ENCODE measurements at regions not wholly inside any gene's neighbourhood (a gene's known extent, or its start where the extent isn't known, plus 50 kb on each side); places are given as distances from the start of the nearest gene placed in this dataset.

- no peak for TF ChIP-seq ZNF462 (CRISPR knock-in tag; IDR thresholded peaks at IDR 0.05)
Measured at GRCh38 chr6:101236709-101237108, 156.8 kb upstream of the GRIK2 start (continued).

- H3K4me2 ChIP-seq, result no peak overlapping the region
- no peaks in the 10 kb centered on the region for H3K9me3 Mint-ChIP-seq
- H3K4me1 ChIP-seq (ENCODE audit: insufficient read depth), result no peaks in the 10 kb centered on the region; the same call in 1 of the 2 replicates
- H3K79me2 ChIP-seq (replicated peaks; ENCODE audit: insufficient read depth), result no peaks in the 10 kb centered on the region
- H3K36me3 ChIP-seq (ENCODE audit: insufficient read depth), result no peaks in the 10 kb centered on the region
- H4K20me1 ChIP-seq (replicated peaks; ENCODE audit: insufficient read depth), result no peaks in the 10 kb centered on the region
- H3K4me3 ChIP-seq, result no peak overlapping the region
- no peaks in the 10 kb centered on the region for H3K27me3 ChIP-seq (ENCODE audit: insufficient read depth)
- 0 out of 2 replicates have a peak overlapping the region, but pooled peaks have one; percentile 47 for H2AFZ ChIP-seq
- no peak for ATAC-seq
- TF ChIP-seq EZH2 (IDR thresholded peaks at IDR 0.05; ENCODE audit: low read depth, unreplicated experiment) (no peak), STAT1 (IDR thresholded peaks at IDR 0.05; ENCODE audit: unreplicated experiment) (no peak), POLR2AphosphoS5 (IDR thresholded peaks at IDR 0.05; ENCODE audit: low read depth) (no peak), ZNF331 (CRISPR knock-in tag; IDR thresholded peaks at IDR 0.05; ENCODE audit: low read depth) (no peak), JUNB (IDR thresholded peaks at IDR 0.05; ENCODE audit: unreplicated experiment) (no peak), CTCF (conservative IDR thresholded peaks at IDR 0.05; ENCODE audit: low read depth in 2 of 2) (no peak), ETS1 (IDR thresholded peaks at IDR 0.05) (no peak)
- H3K27ac Mint-ChIP-seq, result peak overlapping the region; percentile 13; the same call in 1 of the 2 replicates
- H3K27ac ChIP-seq (ENCODE audit: low read depth), result no peak overlapping the region
- peaks cover 8% of the 10 kb centered on the region; the same call in 2 of the 3 replicates for H3K4me1 Mint-ChIP-seq
- H3K4me3 Mint-ChIP-seq, result no peak overlapping the region
- no peaks in the 10 kb centered on the region for H3F3A ChIP-seq (replicated peaks; ENCODE audit: low read depth)
- H3K9me2 ChIP-seq (ENCODE audit: insufficient read depth), result no peaks in the 10 kb centered on the region
- no peaks in the 10 kb centered on the region for H3K36me3 Mint-ChIP-seq (ENCODE audit: low read depth)
- H3K27me3 Mint-ChIP-seq (ENCODE audit: insufficient read depth, low read depth, poor library complexity), result no peaks in the 10 kb centered on the region
- DNase-seq (ENCODE audit: low spot score), result no peak
Measured at GRCh38 chr6:101241442-101241841, 152.1 kb upstream of the GRIK2 start.
